ENCODE measurements at regions not wholly inside any gene's neighbourhood (a gene's known extent, or its start where the extent isn't known, plus 50 kb on each side); places are given as distances from the start of the nearest gene placed in this dataset.

DNA sequence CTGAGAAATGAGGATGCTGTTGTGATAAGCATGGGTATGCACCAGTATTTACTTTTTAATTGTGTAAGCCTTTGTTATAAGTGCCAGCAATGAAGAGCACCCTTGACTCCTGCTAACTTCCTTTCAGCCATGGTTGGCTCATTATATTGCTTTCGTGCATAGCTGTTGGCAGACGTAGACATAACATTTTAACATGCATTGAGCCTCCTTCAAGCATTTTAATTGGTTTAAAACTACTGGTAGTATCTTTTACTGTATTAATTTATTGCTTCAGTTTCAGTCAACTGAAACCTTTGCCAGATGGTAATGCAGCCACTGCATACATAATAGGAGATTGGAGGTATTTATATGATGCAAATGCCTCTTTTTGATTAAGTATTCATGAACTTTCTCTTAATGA, 1285.4 kb downstream of the PCDH18 start:
- FAIRE-seq (no peak), DNase-seq (ENCODE audit: low spot score in 2 of 2) (no peak)

DNA sequence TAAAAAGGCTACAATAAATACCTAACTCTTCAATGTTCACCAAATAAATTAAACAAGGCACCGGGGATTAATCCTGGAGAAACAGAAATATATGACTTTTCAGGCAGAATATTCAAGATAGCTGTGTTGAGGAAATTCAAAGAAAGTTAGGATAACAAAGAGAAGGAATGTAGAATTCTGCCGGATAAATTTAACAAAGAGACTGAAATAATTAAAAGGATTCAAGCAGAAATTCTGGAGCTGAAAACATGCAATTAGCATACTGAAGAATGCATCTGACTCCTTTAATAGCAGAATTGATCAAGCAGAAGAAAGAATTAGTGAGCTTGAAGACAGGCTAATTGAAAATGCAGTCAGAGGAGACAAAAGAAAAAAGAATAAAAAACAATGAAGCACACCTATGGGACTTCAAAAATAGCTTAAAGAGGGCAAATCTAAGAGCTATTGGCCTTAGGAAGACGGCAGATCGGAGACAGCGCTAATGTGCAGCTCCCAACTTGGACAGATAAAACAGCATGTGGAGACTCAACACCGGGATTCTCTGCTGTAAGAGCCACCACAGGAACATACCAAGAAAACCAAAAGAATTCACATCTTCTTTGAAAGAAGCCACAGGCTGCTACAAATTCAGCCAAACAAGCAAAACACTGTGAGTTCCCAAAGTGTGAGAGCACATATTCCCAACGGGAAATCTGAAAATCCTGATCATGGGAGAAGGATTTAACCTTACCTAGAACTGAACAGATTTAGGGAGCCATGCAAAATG, 1290.9 kb downstream of the PCDH18 start:
- DNase-seq (ENCODE audit: low spot score in 2 of 2) = no peak
- no peak for FAIRE-seq

DNA sequence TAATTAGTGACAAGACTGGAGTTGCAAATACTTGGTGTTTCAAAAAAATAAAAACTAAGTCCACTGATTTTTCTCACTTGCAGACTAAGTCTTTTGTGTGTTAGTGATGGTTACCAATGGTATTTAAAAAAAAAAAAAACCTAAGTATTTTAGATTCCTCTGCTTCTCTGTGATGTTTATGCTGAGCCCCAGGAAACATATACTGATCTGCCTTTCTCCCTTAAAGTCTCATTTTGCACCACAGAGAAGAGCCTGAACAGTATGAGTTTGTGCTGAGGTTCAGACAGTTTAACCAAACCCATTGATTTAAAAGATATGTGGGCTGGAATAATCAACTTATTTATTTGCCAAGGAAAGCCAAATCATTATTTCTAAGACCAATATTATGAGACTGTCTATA, 1305.0 kb downstream of the PCDH18 start:
- DNase-seq (ENCODE audit: low spot score in 2 of 2) (no peak), FAIRE-seq (no peak)

DNA sequence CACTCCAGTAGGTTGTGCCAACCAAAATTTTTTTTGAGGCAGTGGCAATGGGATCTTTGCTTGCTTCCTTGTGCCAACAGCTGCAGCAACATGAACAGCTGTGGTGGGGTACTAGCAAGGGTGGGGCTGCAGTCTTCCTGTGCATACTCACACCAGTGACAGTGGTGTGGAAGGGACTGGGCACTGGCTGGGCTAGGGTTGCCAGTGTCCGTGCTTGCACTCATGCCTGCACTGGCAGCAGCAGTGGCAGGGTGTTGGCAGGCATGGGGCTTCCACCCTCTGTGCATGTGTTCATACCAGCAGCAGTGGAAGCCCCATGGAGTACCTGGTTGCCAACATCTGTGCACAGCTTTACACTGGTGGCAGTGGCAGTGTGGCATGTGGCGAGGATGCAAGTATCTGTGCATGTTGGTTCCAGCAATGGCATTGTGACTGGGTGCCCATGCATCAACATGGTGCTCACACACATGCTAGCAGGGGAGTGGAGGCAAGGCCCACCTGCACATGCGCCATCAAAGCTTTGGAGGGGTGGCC, 1312.6 kb downstream of the PCDH18 start:
- DNase-seq (ENCODE audit: low spot score in 2 of 2) (no peak), FAIRE-seq (no peak)

DNA sequence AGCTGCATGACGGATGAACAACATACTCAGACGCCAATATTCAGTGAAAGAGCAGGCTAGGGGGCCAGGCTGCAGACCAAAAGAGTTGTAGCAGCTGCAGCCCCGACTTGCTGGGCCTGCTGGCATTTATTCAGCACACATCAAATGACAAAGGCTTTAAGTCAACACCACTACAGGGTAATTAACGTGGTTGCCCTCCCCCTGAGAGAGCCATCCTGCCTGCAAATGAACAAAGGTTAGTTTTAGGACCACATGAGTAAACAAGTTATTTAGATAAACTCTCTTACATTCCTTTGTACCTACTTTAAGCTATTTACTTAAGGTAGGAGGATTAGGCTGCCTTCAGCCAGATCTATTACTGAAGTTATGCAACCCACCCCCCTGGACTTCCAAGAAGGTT, 1329.1 kb downstream of the PCDH18 start:
- no peak for FAIRE-seq
- no peak for DNase-seq (ENCODE audit: low spot score in 2 of 2)

DNA sequence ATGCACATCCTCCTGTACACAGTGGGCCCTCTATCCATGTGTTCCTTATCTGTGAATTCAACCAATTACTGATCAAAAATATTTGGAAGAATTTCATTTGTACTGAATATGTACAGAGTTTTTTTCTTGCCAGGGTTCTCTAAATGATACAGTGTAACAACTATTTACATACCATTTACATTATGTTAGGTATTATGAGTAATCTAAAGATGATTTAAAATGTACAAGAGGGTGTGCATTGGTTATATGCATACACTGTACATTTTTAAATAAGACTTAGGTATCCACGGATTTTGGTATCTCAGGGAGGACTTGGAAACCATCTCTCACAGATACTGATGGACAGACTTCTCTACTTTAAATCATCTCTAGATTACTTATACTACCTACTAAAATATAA, 1333.9 kb downstream of the PCDH18 start:
- DNase-seq (ENCODE audit: low spot score in 2 of 2) = no peak
- no peak for FAIRE-seq

DNA sequence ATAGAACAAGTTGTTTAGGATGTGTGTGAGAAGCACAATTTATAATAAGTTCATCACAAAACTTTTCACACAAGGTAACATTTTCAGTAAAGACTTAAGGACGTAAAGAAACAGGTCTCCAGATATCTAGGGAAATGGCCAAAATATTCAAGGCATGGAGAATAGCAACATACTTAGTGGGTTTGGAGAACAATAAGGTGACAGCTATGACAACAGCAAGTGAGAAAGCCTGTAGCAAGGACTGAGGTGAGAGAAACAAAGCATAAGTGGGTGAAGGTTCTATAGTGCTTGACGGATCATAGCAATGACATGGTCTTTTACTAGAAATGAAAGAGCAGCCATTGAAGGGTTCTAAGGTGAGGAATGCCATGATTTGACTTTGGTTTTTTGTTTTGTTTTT, 1337.3 kb downstream of the PCDH18 start:
- FAIRE-seq (no peak), DNase-seq (ENCODE audit: low spot score in 2 of 2) (no peak)

DNA sequence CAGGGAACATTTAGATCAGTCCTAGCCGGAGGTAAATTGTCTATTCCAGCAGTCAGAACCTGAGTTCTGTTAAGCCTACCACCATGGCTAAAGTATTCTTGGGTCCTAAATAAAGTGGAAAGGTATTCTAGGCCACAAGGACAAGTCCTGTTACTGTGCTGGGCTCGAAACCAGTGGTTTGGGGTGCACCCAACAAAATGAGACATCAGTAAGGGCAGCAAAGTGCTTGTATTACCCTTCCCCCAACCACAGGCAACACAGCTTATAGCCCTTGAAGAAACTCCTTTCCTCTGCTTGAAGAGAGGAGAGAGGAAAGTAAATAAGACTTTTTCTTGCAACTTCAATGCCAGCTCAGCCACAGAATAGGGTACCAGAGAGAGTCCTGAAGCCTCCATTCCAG, 1345.6 kb downstream of the PCDH18 start:
- DNase-seq (ENCODE audit: low spot score in 2 of 2) (no peak), FAIRE-seq (no peak)

DNA sequence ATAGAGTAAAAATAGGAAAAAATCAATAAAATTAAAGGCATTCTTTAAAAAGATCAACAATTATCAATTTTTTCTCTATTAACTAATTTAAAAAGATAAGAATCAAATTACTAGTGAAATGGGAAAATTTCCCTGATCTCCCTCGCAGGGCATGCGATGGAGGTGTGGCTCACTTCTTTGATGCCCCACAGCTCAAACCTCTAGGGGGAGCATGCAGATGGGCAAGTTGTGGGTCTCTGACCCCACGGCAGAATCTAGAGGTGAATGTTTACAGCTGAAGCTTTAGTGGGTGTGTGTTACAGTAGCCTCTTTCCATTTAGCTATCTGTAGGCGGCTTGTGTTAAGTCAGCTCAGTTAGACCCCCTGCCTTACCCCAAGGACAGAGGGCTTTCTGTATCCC, 1348.8 kb downstream of the PCDH18 start:
- FAIRE-seq (no peak), DNase-seq (ENCODE audit: low spot score in 2 of 2) (no peak)

DNA sequence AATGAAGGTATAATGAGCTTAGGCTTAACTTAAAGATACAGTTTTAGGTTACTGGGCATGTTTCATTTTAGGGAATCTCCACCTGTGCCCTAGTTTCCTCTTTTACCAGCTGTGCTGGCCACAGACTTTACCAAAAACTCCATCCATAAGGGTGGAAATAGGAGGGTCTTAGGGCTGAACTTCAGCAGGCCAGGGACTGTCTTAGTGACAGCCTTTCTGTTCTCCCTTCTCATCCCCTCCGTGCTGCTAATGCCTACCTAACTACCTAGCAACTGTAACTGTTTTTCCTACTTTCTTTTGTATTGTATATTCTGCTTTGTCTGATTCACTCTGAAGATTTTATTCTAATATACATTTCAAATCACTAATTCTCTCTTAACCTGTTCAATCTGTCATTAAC, 1375.3 kb downstream of the PCDH18 start:
- FAIRE-seq (no peak), DNase-seq (ENCODE audit: low spot score in 2 of 2) (no peak)

DNA sequence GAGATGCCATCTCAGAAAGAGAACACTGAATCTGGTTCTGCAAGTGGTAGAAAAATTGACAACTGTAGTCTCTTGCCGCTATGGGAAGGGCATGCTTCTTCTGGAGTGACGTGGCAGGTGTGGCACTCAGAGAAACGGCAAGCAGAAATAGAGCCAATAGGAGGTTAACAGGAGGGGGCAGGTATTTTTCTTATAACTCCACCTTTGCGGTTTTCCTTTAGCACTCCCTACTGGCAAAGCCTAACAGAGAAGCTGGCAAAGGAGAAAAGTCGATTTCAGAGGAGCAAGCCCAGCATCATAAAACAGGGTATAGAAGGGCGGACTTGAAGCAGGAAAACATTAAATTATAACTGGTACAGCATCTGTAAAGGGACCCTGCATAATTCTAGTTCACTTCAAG, 1382.2 kb downstream of the PCDH18 start:
- FAIRE-seq (no peak), DNase-seq (ENCODE audit: low spot score in 2 of 2) (no peak)

DNA sequence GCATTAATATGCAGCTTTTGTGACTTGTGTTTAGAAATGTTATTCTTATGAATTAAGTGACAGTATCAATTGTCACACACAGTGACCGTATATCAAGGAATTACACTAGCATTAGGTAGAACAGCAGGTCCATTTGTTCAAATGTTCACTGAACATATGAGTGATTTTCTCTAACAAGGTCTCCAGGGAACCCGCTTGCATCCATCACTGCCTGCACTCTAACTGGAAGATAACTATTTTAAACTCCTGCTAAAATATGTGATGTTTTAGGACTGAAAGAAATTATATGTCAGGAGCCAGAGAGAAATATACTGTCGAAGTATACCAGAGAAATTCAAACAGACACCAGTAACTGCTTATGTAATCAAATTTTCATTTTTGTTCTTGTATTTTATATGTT, 1395.7 kb downstream of the PCDH18 start:
- FAIRE-seq = no peak
- DNase-seq (ENCODE audit: low spot score in 2 of 2) = no peak

DNA sequence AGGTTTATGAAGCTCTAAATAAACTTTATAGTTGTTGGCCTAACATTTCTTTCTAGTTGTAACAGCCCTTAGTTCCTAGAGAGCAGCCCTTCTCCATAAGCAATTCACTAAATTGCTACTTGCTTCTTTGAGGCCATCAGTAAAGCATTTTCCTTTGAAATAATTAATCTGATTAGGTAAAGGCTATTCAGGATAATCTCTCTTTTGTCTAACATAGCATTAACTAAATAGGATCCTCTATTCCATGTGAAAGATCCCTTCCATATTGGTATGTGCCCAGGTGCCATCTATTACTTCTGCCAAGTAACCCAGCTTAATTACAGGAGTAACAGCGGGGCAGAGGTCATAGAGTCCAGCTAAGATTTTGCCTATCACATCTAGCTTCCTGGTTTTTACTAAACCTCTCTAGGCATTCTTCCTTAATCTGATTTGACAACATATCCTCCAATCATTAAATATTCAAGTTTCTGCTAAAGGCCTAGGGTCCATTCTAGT, 1408.0 kb downstream of the PCDH18 start:
- FAIRE-seq (no peak), DNase-seq (ENCODE audit: low spot score in 2 of 2) (no peak)

DNA sequence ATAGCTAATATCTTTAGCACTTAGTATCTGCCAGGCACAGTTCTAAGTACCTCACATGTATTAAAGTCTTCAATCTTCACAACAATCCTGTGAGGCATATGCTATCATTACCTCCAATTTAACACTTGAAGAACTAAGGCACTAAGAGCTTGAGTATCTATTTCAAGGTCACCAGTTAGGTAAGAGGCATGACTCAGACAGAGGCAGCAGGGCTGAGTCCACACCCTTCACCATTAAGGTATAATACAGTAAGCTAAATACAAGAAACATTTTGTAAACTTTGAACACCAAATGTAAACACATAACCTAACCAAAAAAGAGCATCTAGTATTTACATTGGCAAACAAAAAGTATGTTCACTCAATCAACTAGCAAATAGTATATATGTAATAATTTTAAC, 1410.9 kb downstream of the PCDH18 start:
- DNase-seq (ENCODE audit: low spot score in 2 of 2) (no peak), FAIRE-seq (no peak)

DNA sequence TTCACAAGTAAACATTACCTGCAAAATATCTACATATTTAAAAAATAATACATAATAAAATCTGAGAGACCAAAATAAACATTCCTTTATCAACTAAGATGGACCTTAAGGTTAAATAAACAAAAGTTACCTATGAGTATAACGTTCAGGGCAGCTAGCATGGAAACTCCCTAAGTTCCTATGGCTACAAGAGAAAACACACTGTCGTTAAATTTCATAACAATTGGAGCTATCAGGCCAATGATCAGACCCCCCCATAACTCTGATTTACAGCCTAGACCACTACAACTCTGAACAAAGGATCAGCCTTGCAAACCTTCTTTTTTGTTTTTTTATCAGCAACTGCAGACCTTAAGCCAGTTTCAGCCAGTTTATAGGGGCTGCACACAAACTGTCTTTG, 1418.4 kb downstream of the PCDH18 start:
- DNase-seq (ENCODE audit: low spot score in 2 of 2) (no peak), FAIRE-seq (no peak)

DNA sequence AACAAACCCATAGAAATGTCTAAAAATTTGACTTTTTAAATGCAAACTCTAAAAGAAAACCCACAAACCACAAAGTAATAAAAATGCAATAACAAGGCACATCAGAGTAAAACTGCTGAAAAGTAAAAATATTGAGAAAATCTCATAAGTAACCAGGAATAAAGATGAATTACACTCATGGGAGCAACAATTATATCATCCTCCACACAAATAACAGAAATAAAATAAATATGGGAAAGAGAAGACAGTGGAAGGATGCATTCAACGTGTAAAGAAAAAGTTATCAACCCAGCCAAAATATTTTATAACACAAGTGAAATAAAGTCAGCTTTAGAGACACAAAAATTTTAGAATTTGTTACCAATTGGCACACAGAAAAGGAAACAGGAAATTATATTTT, 1420.2 kb downstream of the PCDH18 start:
- FAIRE-seq = no peak
- DNase-seq (ENCODE audit: low spot score in 2 of 2) = no peak

DNA sequence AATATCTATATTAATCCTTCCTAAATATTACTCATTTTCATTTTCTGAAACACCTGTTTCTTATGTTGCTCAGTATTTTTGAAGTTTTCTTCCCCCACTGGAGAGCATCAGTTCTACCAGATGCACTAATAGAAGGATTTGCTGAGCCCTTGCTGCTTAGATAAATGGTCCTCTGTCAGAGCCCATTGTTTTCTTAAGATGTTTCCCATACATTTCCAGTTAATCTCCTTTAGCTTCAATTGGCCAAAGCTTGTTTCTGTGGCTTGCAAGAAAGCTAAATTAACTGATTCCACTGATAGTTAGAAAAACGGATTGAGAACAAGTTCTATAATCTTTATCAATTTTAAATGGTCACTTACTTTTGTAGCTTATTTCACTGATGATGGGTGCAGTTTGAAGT, 1425.5 kb downstream of the PCDH18 start:
- no peak for FAIRE-seq
- no peak for DNase-seq (ENCODE audit: low spot score in 2 of 2)

DNA sequence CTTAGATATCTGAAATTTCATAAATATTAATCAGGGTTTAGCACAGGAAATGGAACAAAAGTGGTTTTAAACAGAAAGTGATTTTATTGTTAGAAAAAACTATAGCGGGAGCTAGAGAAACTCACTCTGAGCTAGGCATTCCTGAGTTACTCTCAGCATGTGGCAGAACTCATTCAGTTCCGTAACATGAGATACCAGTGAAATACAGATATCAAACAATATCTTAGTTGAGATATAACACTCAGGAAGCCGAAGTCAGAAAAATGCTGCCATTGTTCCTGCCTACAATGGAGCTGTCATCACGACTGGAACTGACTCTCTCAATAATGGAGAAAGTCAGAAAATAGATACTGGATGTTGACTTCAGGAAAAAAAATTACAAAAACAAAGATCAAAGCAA, 1428.7 kb downstream of the PCDH18 start:
- FAIRE-seq = no peak
- DNase-seq (ENCODE audit: low spot score in 2 of 2) = no peak

DNA sequence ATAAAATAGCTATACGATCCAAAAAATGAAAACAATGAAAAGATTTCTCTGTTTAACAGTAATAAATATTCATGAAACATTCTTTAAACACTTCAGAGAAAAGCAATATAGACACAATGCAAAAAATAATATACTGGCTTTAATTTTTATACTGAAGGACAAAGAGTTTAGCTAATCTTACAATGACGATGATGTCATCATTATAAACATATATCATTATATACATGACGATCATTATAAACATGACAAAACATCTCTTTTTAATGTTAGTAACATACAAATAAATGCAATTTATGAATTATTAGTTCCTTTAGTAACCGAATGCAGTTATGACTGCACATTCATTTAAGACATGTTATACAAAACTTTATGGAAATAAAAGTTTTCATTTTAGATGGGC, 1434.6 kb downstream of the PCDH18 start:
- DNase-seq (ENCODE audit: low spot score in 2 of 2) = no peak
- no peak for FAIRE-seq

DNA sequence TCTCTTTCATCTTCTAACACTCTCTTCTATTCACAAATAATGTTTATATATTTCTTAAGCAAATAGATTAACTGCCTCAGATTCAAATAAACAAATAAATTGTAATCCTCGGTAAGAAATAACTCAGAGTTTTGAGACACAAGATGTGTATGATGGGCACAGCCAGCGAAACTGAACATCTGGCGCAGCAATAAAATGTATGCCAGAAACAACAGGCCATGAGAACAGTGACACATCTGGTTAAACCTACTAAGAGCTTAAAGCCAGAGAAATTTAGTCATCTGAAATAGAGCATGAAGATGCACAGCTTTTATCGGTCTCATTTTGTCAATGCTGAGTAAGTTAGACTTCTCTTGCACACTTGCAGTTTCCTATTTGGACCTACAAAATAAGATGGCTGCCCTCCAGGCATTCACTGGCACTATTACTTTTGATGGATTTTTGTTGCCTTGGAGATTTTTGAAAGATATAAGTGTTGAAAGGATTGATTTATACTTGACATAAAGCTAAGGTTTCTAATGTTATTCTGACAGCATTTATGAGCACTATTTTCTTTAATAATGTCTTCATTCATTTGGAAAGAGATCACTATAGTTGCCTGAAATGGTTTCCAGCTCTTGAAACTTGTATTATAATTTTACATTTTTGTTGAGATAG, 1444.0 kb downstream of the PCDH18 start:
- FAIRE-seq (no peak), DNase-seq (ENCODE audit: low spot score in 2 of 2) (no peak)

DNA sequence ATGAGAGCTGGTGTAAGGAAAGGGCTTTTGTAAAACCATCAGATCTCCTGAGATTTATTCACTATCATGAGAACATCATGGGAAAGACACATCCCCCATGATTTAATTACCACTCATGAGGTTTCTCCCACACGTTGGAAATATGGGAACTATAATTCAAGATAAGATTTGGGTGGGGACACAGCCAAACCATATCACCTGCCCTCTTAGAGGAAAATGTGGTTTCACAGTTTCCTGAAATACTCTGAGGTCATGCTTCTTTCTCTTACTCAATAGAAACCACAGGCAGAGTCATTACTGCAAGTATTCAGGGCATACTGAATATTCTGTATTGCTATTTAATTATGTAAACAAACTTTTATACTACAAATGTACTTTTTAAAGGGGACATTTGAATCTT, 1453.3 kb downstream of the PCDH18 start:
- DNase-seq (ENCODE audit: low spot score in 2 of 2) (no peak), FAIRE-seq (no peak)

DNA sequence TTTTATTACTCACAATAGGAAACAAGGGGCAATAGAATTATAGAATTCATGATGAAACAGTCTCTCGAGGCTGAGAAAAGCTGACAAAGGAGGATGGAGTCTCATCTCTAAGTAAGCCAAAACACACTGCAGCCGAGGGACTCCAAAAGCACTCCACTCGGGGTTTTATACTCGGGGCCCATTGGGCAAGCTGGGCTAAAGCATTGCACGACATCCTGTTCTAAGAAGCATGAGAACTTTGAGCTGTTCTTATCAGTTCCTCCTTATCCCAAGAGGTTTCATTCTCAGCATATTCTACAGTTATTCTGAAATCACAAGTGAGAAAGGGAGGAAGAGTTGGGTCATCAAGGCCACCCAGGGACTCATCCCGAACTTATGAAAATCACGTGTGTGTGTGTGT, 1475.5 kb downstream of the PCDH18 start:
- DNase-seq (ENCODE audit: low spot score in 2 of 2) (no peak), FAIRE-seq (no peak)
